ENCODE measurements at regions not wholly inside any gene's neighbourhood (a gene's known extent, or its start where the extent isn't known, plus 50 kb on each side); places are given as distances from the start of the nearest gene placed in this dataset.

- ATAC-seq (ENCODE audit: low read depth) (no peak), DNase-seq (ENCODE audit: low spot score) (no peak)
- no peaks in the 10 kb centered on the region for H3K9me3 ChIP-seq (ENCODE audit: severe bottlenecking)
- H3K4me1 ChIP-seq (ENCODE audit: insufficient read depth, poor library complexity, severe bottlenecking) = no peaks in the 10 kb centered on the region
- H3K27ac ChIP-seq (ENCODE audit: poor library complexity, severe bottlenecking) = no peak overlapping the region
- no peak overlapping the region for H3K4me3 ChIP-seq (ENCODE audit: severe bottlenecking)
- H3K27me3 ChIP-seq (ENCODE audit: insufficient read depth, poor library complexity, severe bottlenecking) = no peaks in the 10 kb centered on the region
- TF ChIP-seq CTCF (IDR thresholded peaks at IDR 0.05; ENCODE audit: poor library complexity, severe bottlenecking) = no peak
- no peaks in the 10 kb centered on the region for H3K36me3 ChIP-seq (ENCODE audit: low read depth)
Observed at GRCh38 chr16:5412731-5413130, 315.1 kb upstream of the EEF2KMT start.

GRCh38 chr16:5398203-5398602 is 300.6 kb upstream of the EEF2KMT start:
- Histone ChIP-seq H3K9me3 (ENCODE audit: severe bottlenecking) (no peaks in the 10 kb centered on the region), H3K4me3 (ENCODE audit: severe bottlenecking) (no peak overlapping the region), H3K4me1 (ENCODE audit: insufficient read depth, poor library complexity, severe bottlenecking) (no peaks in the 10 kb centered on the region), H3K36me3 (ENCODE audit: low read depth) (no peaks in the 10 kb centered on the region), H3K27me3 (ENCODE audit: insufficient read depth, poor library complexity, severe bottlenecking) (no peaks in the 10 kb centered on the region), H3K27ac (ENCODE audit: poor library complexity, severe bottlenecking) (no peak overlapping the region)
- TF ChIP-seq CTCF (IDR thresholded peaks at IDR 0.05; ENCODE audit: poor library complexity, severe bottlenecking) = no peak
- DNase-seq (ENCODE audit: low spot score) (no peak), ATAC-seq (ENCODE audit: low read depth) (no peak)

- no peak for ATAC-seq (ENCODE audit: low read depth)
- H3K4me1 ChIP-seq (ENCODE audit: insufficient read depth, poor library complexity, severe bottlenecking) = no peaks in the 10 kb centered on the region
- no peak overlapping the region for H3K27ac ChIP-seq (ENCODE audit: poor library complexity, severe bottlenecking)
- no peaks in the 10 kb centered on the region for H3K36me3 ChIP-seq (ENCODE audit: low read depth)
- TF ChIP-seq CTCF (IDR thresholded peaks at IDR 0.05; ENCODE audit: poor library complexity, severe bottlenecking) = no peak
- DNase-seq (ENCODE audit: low spot score) = no peak
- H3K27me3 ChIP-seq (ENCODE audit: insufficient read depth, poor library complexity, severe bottlenecking) = no peaks in the 10 kb centered on the region
- no peaks in the 10 kb centered on the region for H3K9me3 ChIP-seq (ENCODE audit: severe bottlenecking)
- H3K4me3 ChIP-seq (ENCODE audit: severe bottlenecking) = no peak overlapping the region
Observed at GRCh38 chr16:5396880-5397279, 299.3 kb upstream of the EEF2KMT start.

GRCh38 chr16:5393070-5393469 is 295.5 kb upstream of the EEF2KMT start:
- H3K9me3 ChIP-seq (ENCODE audit: severe bottlenecking) = no peaks in the 10 kb centered on the region

GRCh38 chr16:5386989-5387388 is 289.4 kb upstream of the EEF2KMT start:
- H3K27me3 ChIP-seq (ENCODE audit: insufficient read depth, poor library complexity, severe bottlenecking) = no peaks in the 10 kb centered on the region
- DNase-seq (ENCODE audit: low spot score) (no peak), ATAC-seq (ENCODE audit: low read depth) (no peak)
- H3K4me1 ChIP-seq (ENCODE audit: insufficient read depth, poor library complexity, severe bottlenecking) = no peaks in the 10 kb centered on the region
- no peak overlapping the region for H3K4me3 ChIP-seq (ENCODE audit: severe bottlenecking)
- no peaks in the 10 kb centered on the region for H3K36me3 ChIP-seq (ENCODE audit: low read depth)
- no peaks in the 10 kb centered on the region for H3K9me3 ChIP-seq (ENCODE audit: severe bottlenecking)
- no peak overlapping the region for H3K27ac ChIP-seq (ENCODE audit: poor library complexity, severe bottlenecking)
- no peak for TF ChIP-seq CTCF (IDR thresholded peaks at IDR 0.05; ENCODE audit: poor library complexity, severe bottlenecking)

More at GRCh38 chr16:5393070-5393469, 295.5 kb upstream of the EEF2KMT start:
- Histone ChIP-seq H3K4me3 (ENCODE audit: severe bottlenecking) (no peak overlapping the region), H3K36me3 (ENCODE audit: low read depth) (no peaks in the 10 kb centered on the region), H3K4me1 (ENCODE audit: insufficient read depth, poor library complexity, severe bottlenecking) (no peaks in the 10 kb centered on the region), H3K27me3 (ENCODE audit: insufficient read depth, poor library complexity, severe bottlenecking) (no peaks in the 10 kb centered on the region), H3K27ac (ENCODE audit: poor library complexity, severe bottlenecking) (no peak overlapping the region)
- ATAC-seq (ENCODE audit: low read depth) (no peak), DNase-seq (ENCODE audit: low spot score) (no peak)
- no peak for TF ChIP-seq CTCF (IDR thresholded peaks at IDR 0.05; ENCODE audit: poor library complexity, severe bottlenecking)
